22Rv1 (cell line): ENCODE measurements at regions not wholly inside any gene's neighbourhood (a gene's known extent, or its start where the extent isn't known, plus 50 kb on each side); places are given as distances from the start of the nearest gene placed in this dataset.

Experiments used
- CTCF ChIP-seq: fragments of 450-650 bp; IDR thresholded peaks from 2 replicates; pipeline ENCODE4 v1.5.1; 2017; ENCODE audit warnings: mild to moderate bottlenecking
- ZFX ChIP-seq: fragments of 450-650 bp; IDR thresholded peaks from 2 replicates; pipeline ENCODE4 v1.6.1; 2017; ENCODE audit warnings: antibody characterized with exemption, borderline replicate concordance

- TF ChIP-seq CTCF (no peak), ZFX (no peak)
Measured at GRCh38 chr6:120872262-120872578, 462.1 kb downstream of the TBC1D32 start.
